A673 (cell line): ENCODE measurements at regions not wholly inside any gene's neighbourhood (a gene's known extent, or its start where the extent isn't known, plus 50 kb on each side); places are given as distances from the start of the nearest gene placed in this dataset.

Source experiments
- BruUV-seq: library from RNA; stranded (reverse); fragments of 400-500 nt; replicated peaks from 2 replicates; lab custom pipeline; 2021; lab: Mats Ljungman, UMichigan
- CTCF ChIA-PET: fragments of 300-600 bp; sonication (Branson Sonifier 250); formaldehyde crosslinking; loops from one replicate; lab custom pipeline; 2022; ENCODE audit warnings: antibody characterized with exemption; lab: Charles Lee
- POLR2A ChIA-PET: fragments of 300-600 bp; sonication (Branson Sonifier 250); formaldehyde crosslinking; loops from one replicate; lab custom pipeline; 2022; ENCODE audit warnings: antibody characterized with exemption; ENCODE audit not compliant: low non-redundant PET; lab: Charles Lee
- DNase-seq: peaks from one replicate; pipeline ENCODE4 v3.0.0-alpha.2; 2015; ENCODE audit warnings: low spot score
- H3K27ac ChIP-seq: fragments of 200-600 bp; sonication (generic); 2 replicates; pipeline ENCODE4 v1.5.1; 2016; ENCODE audit warnings: mixed run types, low read depth, mild to moderate bottlenecking, mixed read lengths, antibody characterized with exemption, low read length; ENCODE audit not compliant: poor library complexity, severe bottlenecking
- H3K27me3 ChIP-seq: fragments of 200-600 bp; sonication (generic); replicated peaks from 2 replicates; pipeline ENCODE4 v1.6.1; 2017; ENCODE audit warnings: mixed run types, low read depth, mild to moderate bottlenecking, mixed read lengths, antibody characterized with exemption, low read length; ENCODE audit not compliant: insufficient read depth, poor library complexity
- H3K36me3 ChIP-seq: fragments of 200-600 bp; sonication (generic); 2 replicates; pipeline ENCODE4 v1.6.1; 2016; ENCODE audit warnings: mixed run types, mild to moderate bottlenecking, mixed read lengths, antibody characterized with exemption, low read length; ENCODE audit not compliant: insufficient read depth, poor library complexity, severe bottlenecking
- H3K4me1 ChIP-seq: fragments of 200-600 bp; sonication (generic); 2 replicates; pipeline ENCODE4 v1.6.1; 2017; ENCODE audit warnings: mixed run types, mild to moderate bottlenecking, mixed read lengths, antibody characterized with exemption, low read length; ENCODE audit not compliant: insufficient read depth, poor library complexity, severe bottlenecking
- H3K4me3 ChIP-seq: fragments of 200-600 bp; sonication (generic); 2 replicates; pipeline ENCODE4 v1.5.1; 2016; ENCODE audit warnings: low read depth, mixed run types, mild to moderate bottlenecking, mixed read lengths, low read length; ENCODE audit not compliant: poor library complexity, severe bottlenecking
- H3K9me3 ChIP-seq: fragments of 200-600 bp; sonication (generic); 2 replicates; pipeline ENCODE4 v1.6.1; 2016; ENCODE audit warnings: mixed run types, low read depth, mild to moderate bottlenecking, mixed read lengths, antibody characterized with exemption, low read length; ENCODE audit not compliant: poor library complexity, severe bottlenecking
- CTCF ChIP-seq: fragments of 300-800, 200-600 bp; sonication (generic); conservative IDR thresholded peaks from 2 replicates; pipeline ENCODE4 v1.5.1; 2017; ENCODE audit warnings: low read depth, mild to moderate bottlenecking, antibody characterized with exemption, low read length, moderate library complexity, mixed read lengths
- EZH2 ChIP-seq: fragments of 200-600 bp; sonication (generic); IDR thresholded peaks from 2 replicates; pipeline ENCODE4 v1.6.1; 2017; ENCODE audit warnings: borderline replicate concordance, low read depth, mild to moderate bottlenecking, mixed read lengths, antibody characterized with exemption, low read length; ENCODE audit not compliant: poor library complexity, severe bottlenecking
- intact Hi-C: fragments of 100-400 bp; cut with micrococcal nuclease; formaldehyde crosslinking; loops from one replicate; pipeline ENCODE4 v1.10.0; 2022; ENCODE audit not compliant: unreplicated experiment

- CTCF ChIA-PET = no interaction called here
- Histone ChIP-seq H3K9me3 (no peaks in the 10 kb centered on the region), H3K27ac (no peak overlapping the region), H3K36me3 (no peaks in the 10 kb centered on the region), H3K4me3 (no peak overlapping the region), H3K27me3 (no peaks in the 10 kb centered on the region), H3K4me1 (no peaks in the 10 kb centered on the region)
- DNase-seq = no peak
- POLR2A ChIA-PET = no interaction called here
- intact Hi-C loops = no loop called here
- TF ChIP-seq CTCF = no peak
- TF ChIP-seq EZH2 = no peak
- BruUV-seq = no TSS peak
Observed at GRCh38 chr3:23710555-23710954, 95.2 kb upstream of the UBE2E1 start.

- ChIA-PET POLR2A (no interaction called here), CTCF (no interaction called here)
- TF ChIP-seq CTCF (no peak), EZH2 (no peak)
- no peaks in the 10 kb centered on the region for H3K27me3 ChIP-seq
- H3K4me3 ChIP-seq = no peak overlapping the region
- BruUV-seq = no TSS peak
- H3K4me1 ChIP-seq = no peaks in the 10 kb centered on the region
- no peak for DNase-seq
- H3K9me3 ChIP-seq = no peaks in the 10 kb centered on the region
- intact Hi-C loops = no loop called here
- H3K27ac ChIP-seq = no peak overlapping the region
- H3K36me3 ChIP-seq = no peaks in the 10 kb centered on the region
Observed at GRCh38 chr3:23711916-23712494, 93.8 kb upstream of the UBE2E1 start.

GRCh38 chr3:23712656-23713559 lies 92.8 kb upstream of the UBE2E1 start:
- no peak overlapping the region for H3K27ac ChIP-seq
- no peaks in the 10 kb centered on the region for H3K9me3 ChIP-seq
- TF ChIP-seq EZH2 = no peak
- no peak for TF ChIP-seq CTCF
- ChIA-PET CTCF (no interaction called here), POLR2A (no interaction called here)
- no peak overlapping the region for H3K4me3 ChIP-seq
- DNase-seq = no peak
- no peaks in the 10 kb centered on the region for H3K27me3 ChIP-seq
- H3K4me1 ChIP-seq = no peaks in the 10 kb centered on the region
- no TSS peak for BruUV-seq
- no peaks in the 10 kb centered on the region for H3K36me3 ChIP-seq
- intact Hi-C loops = no loop called here
